GM11168 (cell line): ENCODE measurements at regions not wholly inside any gene's neighbourhood (a gene's known extent, or its start where the extent isn't known, plus 50 kb on each side); places are given as distances from the start of the nearest gene placed in this dataset.
"Not testable (repeated sequence)": the region's sequence is repeated elsewhere in the genome, so short reads cannot be mapped to it uniquely, and the experiment has no call there.

ENCODE experiments used
- in situ Hi-C: fragments of 300-500 bp; cut with MboI; formaldehyde crosslinking; loops from one replicate; pipeline ENCODE4 v1.12.0; 2022; ENCODE audit warnings: low sequenced_read_pairs; ENCODE audit not compliant: unreplicated experiment

GRCh38 chr4:49510238-49510637 lies 524.2 kb downstream of the CWH43 start:
- in situ Hi-C loops = loop anchor here (10.0 kb wide), 1 partner anchor 195 kb away; no protein-coding TSS in a partner anchor

- in situ Hi-C loops = loop anchor here (10.0 kb wide), 1 partner anchor 197 kb away; no protein-coding TSS in a partner anchor
Measured at GRCh38 chr4:49511353-49511752, 525.3 kb downstream of the CWH43 start.

- in situ Hi-C loops = loop anchor here (10.0 kb wide), 1 partner anchor 197 kb away; no protein-coding TSS in a partner anchor
Measured at GRCh38 chr4:49511881-49512491, 525.9 kb downstream of the CWH43 start.

GRCh38 chr4:49512641-49513545 lies 526.8 kb downstream of the CWH43 start:
- in situ Hi-C loops = loop anchor here (10.0 kb wide), 1 partner anchor 198 kb away; no protein-coding TSS in a partner anchor

- in situ Hi-C loops = loop anchor here (10.0 kb wide), 1 partner anchor 199 kb away; no protein-coding TSS in a partner anchor
Measured at GRCh38 chr4:49513546-49514115, 527.6 kb downstream of the CWH43 start.

GRCh38 chr4:49514171-49514699 lies 528.2 kb downstream of the CWH43 start:
- in situ Hi-C loops = loop anchor here (10.0 kb wide), 1 partner anchor 199 kb away; no protein-coding TSS in a partner anchor

GRCh38 chr4:49514841-49515240 lies 528.8 kb downstream of the CWH43 start:
- in situ Hi-C loops = loop anchor here (10.0 kb wide), 1 partner anchor 200 kb away; no protein-coding TSS in a partner anchor

GRCh38 chr4:49515241-49515640 lies 529.2 kb downstream of the CWH43 start:
- in situ Hi-C loops = loop anchor here (10.0 kb wide), 1 partner anchor 200 kb away; no protein-coding TSS in a partner anchor

GRCh38 chr4:49516096-49516495 lies 530.0 kb downstream of the CWH43 start:
- in situ Hi-C loops = loop anchor here (10.0 kb wide), 1 partner anchor 201 kb away; no protein-coding TSS in a partner anchor

GRCh38 chr4:49516796-49517195 lies 530.7 kb downstream of the CWH43 start:
- in situ Hi-C loops = loop anchor here (10.0 kb wide), 1 partner anchor 202 kb away; no protein-coding TSS in a partner anchor

GRCh38 chr4:49517485-49518205 lies 531.6 kb downstream of the CWH43 start:
- in situ Hi-C loops = loop anchor here (10.0 kb wide), 1 partner anchor 203 kb away; no protein-coding TSS in a partner anchor

GRCh38 chr4:49519150-49520035 lies 533.3 kb downstream of the CWH43 start:
- in situ Hi-C loops = loop anchor here (10.0 kb wide), 1 partner anchor 205 kb away; no protein-coding TSS in a partner anchor

GRCh38 chr4:49523816-49524765 lies 538.0 kb downstream of the CWH43 start:
- in situ Hi-C loops = not testable (repeated sequence)

- in situ Hi-C loops = not testable (repeated sequence)
Measured at GRCh38 chr4:49558916-49559676, 573.0 kb downstream of the CWH43 start.

GRCh38 chr4:49560131-49560816 lies 574.2 kb downstream of the CWH43 start:
- in situ Hi-C loops = not testable (repeated sequence)

- in situ Hi-C loops = not testable (repeated sequence)
Measured at GRCh38 chr4:49560883-49561282, 574.8 kb downstream of the CWH43 start.
